Thyroid gland (tissue), 4 donors: ENCODE measurements at regions not wholly inside any gene's neighbourhood (a gene's known extent, or its start where the extent isn't known, plus 50 kb on each side); places are given as distances from the start of the nearest gene placed in this dataset.

Experiments
- DNase-seq, 2 donors: peaks; one replicate each; pipeline ENCODE4 v3.0.0-alpha.2; 2019
- H3K27ac ChIP-seq, 3 donors: fragments of 200-600 bp; sonication (generic); 1 replicate in 2 of 3; 2 replicates in 1 of 3; pipeline ENCODE4 v1.5.1; 2016 to 2019; ENCODE audit warnings: mild to moderate bottlenecking in 1 of 3, moderate library complexity in 1 of 3
- H3K27me3 ChIP-seq: fragments of 200-600 bp; sonication (generic); one replicate; pipeline ENCODE4 v1.5.1; 2019
- H3K36me3 ChIP-seq, 2 donors: fragments of 200-600 bp; sonication (generic); one replicate each; pipeline ENCODE4 v1.5.1; 2016 to 2019
- H3K4me1 ChIP-seq, 2 donors: fragments of 200-600 bp; sonication (generic); one replicate each; pipeline ENCODE4 v1.5.1; 2017 to 2019
- H3K4me3 ChIP-seq, 3 donors: fragments of 200-600 bp; sonication (generic); replicated peaks in 1 of 3; 1 replicate in 2 of 3; 2 replicates in 1 of 3; pipeline ENCODE4 v1.5.1; 2016; ENCODE audit warnings: mild to moderate bottlenecking in 1 of 3
- H3K9me3 ChIP-seq: fragments of 200-600 bp; sonication (generic); one replicate; pipeline ENCODE4 v1.5.1; 2017
- POLR2A ChIP-seq, 2 donors: fragments of 450-650 bp; IDR thresholded peaks; one replicate each; pipeline ENCODE4 v1.6.1; 2017; ENCODE audit warnings: antibody characterized with exemption in 2 of 2, mild to moderate bottlenecking in 2 of 2, moderate library complexity in 1 of 2
- whole genome bisulfite sequencing, 2 donors: methylation state at CpG; one replicate each; pipeline ENCODE4 v1.1.5; 2017; 5-methylcytosine and 5-hydroxymethylcytosine counted together
- intact Hi-C: fragments of 100-400 bp; cut with DNase I; formaldehyde crosslinking; loops from one replicate; pipeline ENCODE4 v1.15.1; 2023
- TF ChIP-seq, protein P1 (sequence below), 6 experiments: fragments of 200-600 bp in 3 of 6; fragments of 450-650 bp in 3 of 6; sonication (generic) in 3 of 6; IDR thresholded peaks; one replicate each; pipeline ENCODE4 v1.5.1; 2016 to 2019; ENCODE audit warnings: antibody characterized with exemption in 6 of 6, mild to moderate bottlenecking in 2 of 6, inconsistent platforms in 1 of 6, moderate library complexity in 1 of 6

DNA sequence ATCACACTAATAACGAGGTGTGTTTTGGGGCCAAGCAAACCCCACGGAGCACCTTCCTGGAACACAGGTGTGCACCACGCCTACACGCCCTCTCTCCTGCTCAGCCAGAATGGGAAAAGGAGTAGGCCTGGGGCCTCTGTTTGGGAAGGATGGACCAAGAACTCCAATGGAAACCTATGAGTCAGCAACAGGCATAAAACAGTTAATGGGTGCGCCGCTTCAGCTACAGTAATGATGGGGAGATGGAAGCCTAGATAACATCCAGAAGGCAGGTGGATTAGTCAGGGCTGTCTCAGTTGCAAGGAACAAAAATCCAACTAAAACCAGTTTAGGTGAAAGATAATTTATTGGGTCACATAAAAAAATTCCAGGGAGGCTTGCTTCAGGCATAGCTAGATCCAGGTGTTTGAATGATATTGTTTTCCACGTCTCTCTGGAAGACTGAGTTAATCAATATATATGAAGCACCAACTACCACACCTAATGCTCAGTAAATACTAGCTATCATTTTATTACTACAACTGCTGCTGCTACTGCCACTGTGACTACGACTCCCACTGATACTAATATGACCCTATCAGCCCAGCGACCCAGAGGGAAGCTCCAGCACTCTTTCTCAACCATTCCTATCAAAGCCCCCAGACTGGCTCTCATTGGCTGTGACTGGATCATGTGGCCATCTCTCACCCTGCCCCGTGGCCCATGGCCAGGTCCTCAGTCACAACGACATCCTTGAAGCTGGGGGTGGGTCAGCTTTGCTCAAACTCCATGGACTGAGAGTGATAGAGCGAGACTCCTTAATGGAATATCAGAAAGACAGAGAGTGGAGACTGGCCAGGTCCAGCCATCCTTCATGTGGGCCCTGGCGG is 155.2 kb upstream of the PTPN1 start:
- peak; percentile 75 to 76 for DNase-seq
- WGBS, 2 donors: 69 to 75% methylated on average over 13 of the region's 13 CpGs
- no peaks in the 10 kb centered on the region for H3K9me3 ChIP-seq
- intact Hi-C loops: no loop called here
- no peaks in the 10 kb centered on the region for H3K27me3 ChIP-seq
- no peak overlapping the region for H3K4me3 ChIP-seq
- H3K36me3 ChIP-seq: no peaks in the 10 kb centered on the region
- no peak for TF ChIP-seq POLR2A (IDR thresholded peaks at IDR 0.05)
- TF ChIP-seq, protein P1, sequence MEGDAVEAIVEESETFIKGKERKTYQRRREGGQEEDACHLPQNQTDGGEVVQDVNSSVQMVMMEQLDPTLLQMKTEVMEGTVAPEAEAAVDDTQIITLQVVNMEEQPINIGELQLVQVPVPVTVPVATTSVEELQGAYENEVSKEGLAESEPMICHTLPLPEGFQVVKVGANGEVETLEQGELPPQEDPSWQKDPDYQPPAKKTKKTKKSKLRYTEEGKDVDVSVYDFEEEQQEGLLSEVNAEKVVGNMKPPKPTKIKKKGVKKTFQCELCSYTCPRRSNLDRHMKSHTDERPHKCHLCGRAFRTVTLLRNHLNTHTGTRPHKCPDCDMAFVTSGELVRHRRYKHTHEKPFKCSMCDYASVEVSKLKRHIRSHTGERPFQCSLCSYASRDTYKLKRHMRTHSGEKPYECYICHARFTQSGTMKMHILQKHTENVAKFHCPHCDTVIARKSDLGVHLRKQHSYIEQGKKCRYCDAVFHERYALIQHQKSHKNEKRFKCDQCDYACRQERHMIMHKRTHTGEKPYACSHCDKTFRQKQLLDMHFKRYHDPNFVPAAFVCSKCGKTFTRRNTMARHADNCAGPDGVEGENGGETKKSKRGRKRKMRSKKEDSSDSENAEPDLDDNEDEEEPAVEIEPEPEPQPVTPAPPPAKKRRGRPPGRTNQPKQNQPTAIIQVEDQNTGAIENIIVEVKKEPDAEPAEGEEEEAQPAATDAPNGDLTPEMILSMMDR (IDR thresholded peaks at IDR 0.05): no peak
- peaks cover 10 to 11% of the 10 kb centered on the region in 2 donors for H3K4me1 ChIP-seq
- H3K27ac ChIP-seq: no peak overlapping the region

DNA sequence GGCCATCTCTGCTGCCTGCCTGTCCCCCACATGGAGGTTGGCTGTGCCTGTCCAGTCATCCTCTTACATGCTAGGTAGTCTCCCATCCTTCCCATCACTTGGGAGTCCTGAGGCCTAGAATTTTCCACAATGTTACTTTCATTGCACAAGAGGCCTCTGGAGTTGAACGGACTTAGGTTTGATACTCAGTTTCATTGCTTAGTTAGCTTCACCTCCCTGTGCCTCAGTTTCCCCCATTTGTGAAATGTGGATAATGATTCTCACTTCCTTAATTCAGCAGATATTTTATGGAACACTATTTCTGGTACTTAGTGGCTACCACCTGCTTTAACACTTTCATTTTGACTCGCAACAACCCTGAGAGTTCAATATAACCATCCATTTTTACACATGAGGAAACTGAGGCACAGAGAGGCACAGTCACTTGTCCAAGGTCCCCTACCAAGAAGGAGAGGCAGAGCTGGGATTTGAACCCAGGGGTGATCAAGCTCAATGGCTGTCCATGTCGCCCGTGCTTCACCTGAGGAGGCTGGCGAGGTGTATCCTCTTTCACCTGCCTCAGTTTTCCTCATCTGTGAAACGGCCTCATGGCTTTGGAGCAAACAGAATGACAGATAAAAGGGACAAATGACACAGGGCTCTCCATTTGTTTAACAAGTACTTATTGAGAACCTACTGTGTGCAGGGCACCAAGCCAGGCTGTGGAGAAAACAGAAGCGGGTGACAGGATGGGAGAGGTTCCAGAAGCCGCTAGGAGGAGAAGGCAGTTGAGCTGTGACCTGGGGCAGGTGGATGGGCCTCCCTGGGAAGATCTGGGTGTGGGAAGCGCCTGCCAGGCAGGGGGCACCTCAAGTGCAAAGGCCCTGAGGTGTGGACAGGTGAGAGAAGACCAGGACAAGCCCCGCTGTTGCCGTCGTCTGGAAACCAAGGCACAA is 154.3 kb upstream of the PTPN1 start:
- 86 to 88% methylated on average over 12 of the region's 12 CpGs for WGBS, 2 donors
- no peak for DNase-seq
- Histone ChIP-seq H3K27ac (no peak overlapping the region), H3K9me3 (no peaks in the 10 kb centered on the region), H3K4me1 (peaks cover 17 to 20% of the 10 kb centered on the region in 2 donors), H3K36me3 (no peaks in the 10 kb centered on the region), H3K27me3 (no peaks in the 10 kb centered on the region), H3K4me3 (no peak overlapping the region)
- intact Hi-C loops: no loop called here
- no peak for TF ChIP-seq POLR2A (IDR thresholded peaks at IDR 0.05)
- TF ChIP-seq, protein P1 (IDR thresholded peaks at IDR 0.05): no peak

DNA sequence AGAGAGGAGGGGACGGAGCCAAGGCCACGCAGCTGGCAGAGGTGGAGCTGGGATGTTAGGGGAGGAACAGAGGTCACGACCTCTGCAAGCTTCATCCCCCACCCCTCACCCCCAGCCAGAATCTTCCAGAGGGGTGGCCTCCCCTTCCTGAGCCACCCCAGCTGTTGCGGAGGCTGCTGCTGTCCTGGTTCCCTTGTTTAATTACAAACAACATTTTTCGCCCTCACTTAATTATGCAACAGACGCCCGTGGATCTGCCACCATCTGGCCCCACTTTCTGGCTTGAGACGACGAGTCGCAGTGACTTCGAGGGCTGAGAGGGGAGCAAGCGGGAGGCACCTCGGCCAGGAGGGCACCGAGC is 153.7 kb upstream of the PTPN1 start:
- no peak for DNase-seq
- Histone ChIP-seq H3K27me3 (no peaks in the 10 kb centered on the region), H3K4me3 (no peak overlapping the region), H3K4me1 (peaks cover 17 to 23% of the 10 kb centered on the region in 2 donors), H3K9me3 (no peaks in the 10 kb centered on the region), H3K27ac (no peak overlapping the region), H3K36me3 (no peaks in the 10 kb centered on the region)
- 85 to 88% methylated on average over 13 to 14 of the region's 14 CpGs for WGBS, 2 donors
- TF ChIP-seq POLR2A (IDR thresholded peaks at IDR 0.05): no peak
- TF ChIP-seq, protein P1 (IDR thresholded peaks at IDR 0.05): no peak
- intact Hi-C loops: no loop called here

DNA sequence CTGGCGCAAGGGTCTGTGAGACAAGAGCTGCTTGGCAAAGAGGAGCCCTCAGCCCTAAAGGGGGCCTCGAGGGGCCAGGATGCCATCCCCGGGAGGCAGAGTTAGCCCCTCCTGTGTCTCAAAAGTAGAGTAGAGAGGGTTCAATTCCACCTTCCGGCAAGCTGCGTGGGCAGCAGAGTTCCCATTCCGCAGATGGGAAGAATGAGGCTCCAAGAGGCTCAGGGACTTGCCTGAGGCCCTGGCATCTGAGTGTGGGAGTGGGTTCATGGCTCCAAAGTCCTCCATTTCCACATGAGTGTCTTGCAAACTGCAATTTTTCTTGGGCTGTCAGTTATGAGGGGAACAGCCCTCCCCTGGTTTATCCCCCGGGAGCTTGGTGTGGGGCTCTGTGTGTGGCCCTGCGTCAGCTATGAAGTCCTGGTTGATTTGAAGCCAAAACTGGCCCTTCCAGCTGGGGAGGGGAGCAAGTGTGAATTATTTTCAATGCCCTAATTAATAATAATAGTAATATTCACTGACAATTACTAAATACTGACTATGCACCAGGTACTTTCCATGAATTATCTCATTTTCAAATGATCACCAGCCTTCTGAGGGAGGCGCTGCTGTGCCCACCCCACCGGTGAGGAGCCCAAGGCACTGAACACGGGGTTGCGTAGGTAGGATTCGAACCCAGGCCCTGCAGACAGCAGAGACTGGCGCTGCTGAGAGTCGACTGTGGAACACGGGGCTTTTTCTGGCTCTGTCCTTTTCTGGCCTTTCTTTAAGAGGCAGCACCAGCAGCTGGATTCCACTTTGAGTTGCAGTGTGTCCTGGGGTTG is 153.0 kb upstream of the PTPN1 start:
- no peak for DNase-seq
- Histone ChIP-seq H3K9me3 (no peaks in the 10 kb centered on the region), H3K4me1 (peaks cover 17 to 23% of the 10 kb centered on the region in 2 donors), H3K4me3 (no peak overlapping the region), H3K27me3 (no peaks in the 10 kb centered on the region), H3K36me3 (no peaks in the 10 kb centered on the region), H3K27ac (no peak overlapping the region)
- intact Hi-C loops: no loop called here
- WGBS, 2 donors: 85 to 88% methylated on average over 14 to 16 of the region's 16 CpGs
- TF ChIP-seq, protein P1 (IDR thresholded peaks at IDR 0.05): no peak
- no peak for TF ChIP-seq POLR2A (IDR thresholded peaks at IDR 0.05)
